A673 (cell line): ENCODE measurements at regions not wholly inside any gene's neighbourhood (a gene's known extent, or its start where the extent isn't known, plus 50 kb on each side); places are given as distances from the start of the nearest gene placed in this dataset.

Experiments
- BruUV-seq: library from RNA; stranded (reverse); fragments of 400-500 nt; replicated peaks from 2 replicates; lab custom pipeline; 2021; lab: Mats Ljungman, UMichigan
- CTCF ChIA-PET: fragments of 300-600 bp; sonication (Branson Sonifier 250); formaldehyde crosslinking; loops from one replicate; lab custom pipeline; 2022; ENCODE audit warnings: antibody characterized with exemption; lab: Charles Lee
- POLR2A ChIA-PET: fragments of 300-600 bp; sonication (Branson Sonifier 250); formaldehyde crosslinking; loops from one replicate; lab custom pipeline; 2022; ENCODE audit warnings: antibody characterized with exemption; ENCODE audit not compliant: low non-redundant PET; lab: Charles Lee
- DNase-seq: peaks from one replicate; pipeline ENCODE4 v3.0.0-alpha.2; 2015; ENCODE audit warnings: low spot score
- H3K27ac ChIP-seq: fragments of 200-600 bp; sonication (generic); 2 replicates; pipeline ENCODE4 v1.5.1; 2016; ENCODE audit warnings: mixed run types, low read depth, mild to moderate bottlenecking, mixed read lengths, antibody characterized with exemption, low read length; ENCODE audit not compliant: poor library complexity, severe bottlenecking
- H3K27me3 ChIP-seq: fragments of 200-600 bp; sonication (generic); replicated peaks from 2 replicates; pipeline ENCODE4 v1.6.1; 2017; ENCODE audit warnings: mixed run types, low read depth, mild to moderate bottlenecking, mixed read lengths, antibody characterized with exemption, low read length; ENCODE audit not compliant: insufficient read depth, poor library complexity
- H3K36me3 ChIP-seq: fragments of 200-600 bp; sonication (generic); 2 replicates; pipeline ENCODE4 v1.6.1; 2016; ENCODE audit warnings: mixed run types, mild to moderate bottlenecking, mixed read lengths, antibody characterized with exemption, low read length; ENCODE audit not compliant: insufficient read depth, poor library complexity, severe bottlenecking
- H3K4me1 ChIP-seq: fragments of 200-600 bp; sonication (generic); 2 replicates; pipeline ENCODE4 v1.6.1; 2017; ENCODE audit warnings: mixed run types, mild to moderate bottlenecking, mixed read lengths, antibody characterized with exemption, low read length; ENCODE audit not compliant: insufficient read depth, poor library complexity, severe bottlenecking
- H3K4me3 ChIP-seq: fragments of 200-600 bp; sonication (generic); 2 replicates; pipeline ENCODE4 v1.5.1; 2016; ENCODE audit warnings: low read depth, mixed run types, mild to moderate bottlenecking, mixed read lengths, low read length; ENCODE audit not compliant: poor library complexity, severe bottlenecking
- H3K9me3 ChIP-seq: fragments of 200-600 bp; sonication (generic); 2 replicates; pipeline ENCODE4 v1.6.1; 2016; ENCODE audit warnings: mixed run types, low read depth, mild to moderate bottlenecking, mixed read lengths, antibody characterized with exemption, low read length; ENCODE audit not compliant: poor library complexity, severe bottlenecking
- EZH2 ChIP-seq: fragments of 200-600 bp; sonication (generic); IDR thresholded peaks from 2 replicates; pipeline ENCODE4 v1.6.1; 2017; ENCODE audit warnings: borderline replicate concordance, low read depth, mild to moderate bottlenecking, mixed read lengths, antibody characterized with exemption, low read length; ENCODE audit not compliant: poor library complexity, severe bottlenecking
- intact Hi-C: fragments of 100-400 bp; cut with micrococcal nuclease; formaldehyde crosslinking; loops from one replicate; pipeline ENCODE4 v1.10.0; 2022; ENCODE audit not compliant: unreplicated experiment
- TF ChIP-seq, protein P1 (sequence below): fragments of 300-800, 200-600 bp; sonication (generic); conservative IDR thresholded peaks from 2 replicates; pipeline ENCODE4 v1.5.1; 2017; ENCODE audit warnings: low read depth, mild to moderate bottlenecking, antibody characterized with exemption, low read length, moderate library complexity, mixed read lengths

- CTCF ChIA-PET: no interaction called here
Measured at GRCh38 chr6:168214586-168215104, 104.9 kb downstream of the DACT2 start.

GRCh38 chr6:168213121-168213524 lies 106.5 kb downstream of the DACT2 start:
- intact Hi-C loops: no loop called here
- CTCF ChIA-PET: no interaction called here
- H3K36me3 ChIP-seq: no peaks in the 10 kb centered on the region
- TF ChIP-seq, protein P1, sequence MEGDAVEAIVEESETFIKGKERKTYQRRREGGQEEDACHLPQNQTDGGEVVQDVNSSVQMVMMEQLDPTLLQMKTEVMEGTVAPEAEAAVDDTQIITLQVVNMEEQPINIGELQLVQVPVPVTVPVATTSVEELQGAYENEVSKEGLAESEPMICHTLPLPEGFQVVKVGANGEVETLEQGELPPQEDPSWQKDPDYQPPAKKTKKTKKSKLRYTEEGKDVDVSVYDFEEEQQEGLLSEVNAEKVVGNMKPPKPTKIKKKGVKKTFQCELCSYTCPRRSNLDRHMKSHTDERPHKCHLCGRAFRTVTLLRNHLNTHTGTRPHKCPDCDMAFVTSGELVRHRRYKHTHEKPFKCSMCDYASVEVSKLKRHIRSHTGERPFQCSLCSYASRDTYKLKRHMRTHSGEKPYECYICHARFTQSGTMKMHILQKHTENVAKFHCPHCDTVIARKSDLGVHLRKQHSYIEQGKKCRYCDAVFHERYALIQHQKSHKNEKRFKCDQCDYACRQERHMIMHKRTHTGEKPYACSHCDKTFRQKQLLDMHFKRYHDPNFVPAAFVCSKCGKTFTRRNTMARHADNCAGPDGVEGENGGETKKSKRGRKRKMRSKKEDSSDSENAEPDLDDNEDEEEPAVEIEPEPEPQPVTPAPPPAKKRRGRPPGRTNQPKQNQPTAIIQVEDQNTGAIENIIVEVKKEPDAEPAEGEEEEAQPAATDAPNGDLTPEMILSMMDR: no peak
- TF ChIP-seq EZH2: no peak
- POLR2A ChIA-PET: no interaction called here
- H3K27ac ChIP-seq: no peak overlapping the region
- no peak for DNase-seq
- H3K9me3 ChIP-seq: no peaks in the 10 kb centered on the region
- peaks cover 21% of the 10 kb centered on the region for H3K4me1 ChIP-seq
- no peaks in the 10 kb centered on the region for H3K27me3 ChIP-seq
- no TSS peak for BruUV-seq
- no peak overlapping the region for H3K4me3 ChIP-seq

More at GRCh38 chr6:168214586-168215104, 104.9 kb downstream of the DACT2 start:
- no TSS peak for BruUV-seq
- H3K36me3 ChIP-seq: no peaks in the 10 kb centered on the region
- POLR2A ChIA-PET: no interaction called here
- DNase-seq: no peak
- no peaks in the 10 kb centered on the region for H3K9me3 ChIP-seq
- H3K27me3 ChIP-seq: no peaks in the 10 kb centered on the region
- no peak overlapping the region for H3K27ac ChIP-seq
- H3K4me1 ChIP-seq: peaks cover 21% of the 10 kb centered on the region
- intact Hi-C loops: no loop called here
- TF ChIP-seq, protein P1: no peak
- no peak for TF ChIP-seq EZH2
- no peak overlapping the region for H3K4me3 ChIP-seq

- BruUV-seq: no TSS peak
- H3K4me1 ChIP-seq: peaks cover 15% of the 10 kb centered on the region
- ChIA-PET CTCF (no interaction called here), POLR2A (no interaction called here)
- H3K9me3 ChIP-seq: no peaks in the 10 kb centered on the region
- intact Hi-C loops: no loop called here
- no peak for TF ChIP-seq EZH2
- TF ChIP-seq, protein P1: no peak
- no peaks in the 10 kb centered on the region for H3K27me3 ChIP-seq
- no peak overlapping the region for H3K4me3 ChIP-seq
- no peak for DNase-seq
- H3K36me3 ChIP-seq: no peaks in the 10 kb centered on the region
- no peak overlapping the region for H3K27ac ChIP-seq
Measured at GRCh38 chr6:168212362-168212761, 107.2 kb downstream of the DACT2 start.
